K562 (cell line): ENCODE measurements at regions not wholly inside any gene's neighbourhood (a gene's known extent, or its start where the extent isn't known, plus 50 kb on each side); places are given as distances from the start of the nearest gene placed in this dataset.
A peak's percentile ranks its signal among the peaks of the same experiment; 100 is the strongest.

Experiments
- ATAC-seq: fragments of 200-7000 bp; cut with Tn5 transposase; 3 replicates; pipeline ENCODE4 v1.9.1; 2020; ENCODE audit warnings: moderate library complexity
- BruUV-seq: library from RNA; stranded (reverse); fragments of 400-500 nt; replicated peaks from 2 replicates; lab custom pipeline; 2021; lab: Mats Ljungman, UMichigan
- CTCF ChIA-PET: fragments of 300-600 bp; formaldehyde crosslinking; extraction: SDS; loops from one replicate; lab custom pipeline; 2021; ENCODE audit warnings: low intra/inter-chr PET ratio; lab: Yijun Ruan, JAX
- POLR2A ChIA-PET: fragments of 300-600, 350-650 bp; sonication (Branson Sonifier 250); formaldehyde crosslinking; extraction: SDS; loops from one replicate; lab custom pipeline; 2021; ENCODE audit warnings: antibody characterized with exemption, inconsistent platforms; lab: Yijun Ruan, JAX
- DNase-seq, 4 experiments: peaks; one replicate each; pipeline versions ENCODE4 v3.0.0 to v3.0.0-alpha.2; 2011 to 2018; ENCODE audit warnings: low spot score in 3 of 4, mixed read lengths in 3 of 4; ENCODE audit errors: extremely low read depth in 1 of 4
- FAIRE-seq: peaks from 2 replicates; lab custom pipeline; 2011; peaks lifted over from hg19 to GRCh38; lab: Jason Lieb, UNC
- H2AFZ ChIP-seq: 2 replicates; pipeline ENCODE4 v1.6.0; 2011; ENCODE audit warnings: low read depth, low read length, control low read depth, inconsistent platforms
- H3K27ac ChIP-seq: fragments of 200-600 bp; 3 replicates; pipeline ENCODE4 v1.8.0; 2011; ENCODE audit warnings: low read depth, mild to moderate bottlenecking, control low read depth, inconsistent platforms, low read length, moderate library complexity, mixed read lengths; ENCODE audit errors: extremely low read depth
- H3K27me3 ChIP-seq, 2 experiments: fragments of 300-600 bp in 1 of 2; 2 replicates in 1 of 2; 3 replicates in 1 of 2; pipeline versions ENCODE4 v1.6.0 to v1.8.0; 2011; ENCODE audit warnings: inconsistent platforms in 2 of 2, low read length in 2 of 2, mild to moderate bottlenecking in 1 of 2, mixed read lengths in 1 of 2, moderate library complexity in 1 of 2; ENCODE audit not compliant: control insufficient read depth in 2 of 2, insufficient read depth in 2 of 2
- H3K36me3 ChIP-seq: fragments of 300-600 bp; 3 replicates; pipeline ENCODE4 v1.8.0; 2011; ENCODE audit warnings: mild to moderate bottlenecking, low read length, inconsistent platforms; ENCODE audit not compliant: control insufficient read depth, insufficient read depth
- H3K4me1 ChIP-seq, 2 experiments: fragments of 200-600 bp in 1 of 2; replicated peaks in 1 of 2; 2 replicates in 1 of 2; 3 replicates in 1 of 2; pipeline versions ENCODE4 v1.5.1 to v1.8.0; 2011; ENCODE audit warnings: inconsistent platforms in 2 of 2, low read length in 2 of 2, mild to moderate bottlenecking in 1 of 2, mixed read lengths in 1 of 2, moderate library complexity in 1 of 2; ENCODE audit not compliant: control insufficient read depth in 2 of 2, insufficient read depth in 2 of 2
- H3K4me2 ChIP-seq: 2 replicates; pipeline ENCODE4 v1.6.1; 2011; ENCODE audit warnings: low read length, control low read depth, inconsistent platforms, mixed read lengths; ENCODE audit not compliant: insufficient read depth
- H3K4me3 ChIP-seq: fragments of 200-600 bp; sonication (generic), shearing (Covaris generic); 2 replicates; pipeline ENCODE4 v1.5.1; 2016; ENCODE audit warnings: control low read depth, inconsistent platforms
- H3K79me2 ChIP-seq: fragments of 200-600 bp; 3 replicates; pipeline ENCODE4 v1.8.0; 2011; ENCODE audit warnings: low read length, inconsistent platforms; ENCODE audit not compliant: control insufficient read depth, insufficient read depth
- H3K9ac ChIP-seq, 2 experiments: 2 replicates each; pipeline versions ENCODE4 v1.6.0 to v1.6.1; 2011; ENCODE audit warnings: low read depth in 2 of 2, low read length in 2 of 2, control low read depth in 1 of 2, inconsistent platforms in 1 of 2, mild to moderate bottlenecking in 1 of 2, mixed read lengths in 1 of 2; ENCODE audit not compliant: insufficient read depth in 1 of 2
- H3K9me1 ChIP-seq: one replicate; pipeline ENCODE4 v1.6.0; 2011; ENCODE audit warnings: inconsistent platforms, mild to moderate bottlenecking, low read length, moderate library complexity; ENCODE audit not compliant: control insufficient read depth, insufficient read depth
- H3K9me3 ChIP-seq: replicated peaks from 2 replicates; pipeline ENCODE4 v1.5.1; 2011; ENCODE audit warnings: low read depth, low read length, inconsistent platforms; ENCODE audit not compliant: control insufficient read depth, insufficient read depth
- H4K20me1 ChIP-seq: replicated peaks from 2 replicates; pipeline ENCODE4 v1.6.1; 2011; ENCODE audit warnings: low read length, inconsistent platforms, mixed read lengths; ENCODE audit not compliant: control insufficient read depth, insufficient read depth
- ASH1L ChIP-seq: fragments of 450-650 bp; IDR thresholded peaks from 2 replicates; pipeline ENCODE4 v1.6.1; 2018; ENCODE audit warnings: borderline replicate concordance, mild to moderate bottlenecking, low read depth; ENCODE audit not compliant: partially characterized antibody
- BMI1 ChIP-seq: fragments of 150-350 bp; IDR thresholded peaks from 2 replicates; pipeline ENCODE4 v1.6.1; 2014; ENCODE audit warnings: low read length
- CTBP1 ChIP-seq: fragments of 450-650 bp; IDR thresholded peaks from 2 replicates; pipeline ENCODE4 v1.6.1; 2016; ENCODE audit warnings: borderline replicate concordance
- EWSR1 ChIP-seq: fragments of 450-650 bp; IDR thresholded peaks from 2 replicates; pipeline ENCODE4 v1.6.1; 2018; ENCODE audit warnings: borderline replicate concordance, mild to moderate bottlenecking, low read depth, moderate library complexity; ENCODE audit not compliant: partially characterized antibody
- MEIS2 ChIP-seq: fragments of 450-650 bp; IDR thresholded peaks from 2 replicates; pipeline ENCODE4 v1.6.1; 2014; ENCODE audit warnings: mild to moderate bottlenecking; ENCODE audit not compliant: partially characterized antibody
- NFIC ChIP-seq: fragments of 450-650 bp; IDR thresholded peaks from 2 replicates; pipeline ENCODE4 v1.6.1; 2017; ENCODE audit warnings: mild to moderate bottlenecking, inconsistent platforms
- PKNOX1 ChIP-seq: fragments of 450-650 bp; IDR thresholded peaks from 2 replicates; pipeline ENCODE4 v1.6.1; 2016
- POLR2A ChIP-seq: fragments of 450-650 bp; conservative IDR thresholded peaks from 2 replicates; pipeline ENCODE4 v1.6.1; 2016
- RBM39 ChIP-seq: fragments of 200-400 bp; formaldehyde crosslinking; optimal IDR thresholded peaks from 2 replicates; pipeline ENCODE3; 2018; ENCODE audit warnings: low read depth, low read length
- RFX7 ChIP-seq: fragments of 250-450 bp; sonication (Bioruptor Pico); IDR thresholded peaks from 2 replicates; pipeline ENCODE4 v1.5.1; 2021; ENCODE audit warnings: mild to moderate bottlenecking
- RREB1 ChIP-seq: fragments of 250-450 bp; sonication (Bioruptor Pico); IDR thresholded peaks from 2 replicates; pipeline ENCODE4 v1.4.0; 2020
- SMARCE1 ChIP-seq: fragments of 450-650 bp; IDR thresholded peaks from 2 replicates; pipeline ENCODE4 v1.7.1; 2016; ENCODE audit warnings: mild to moderate bottlenecking
- TCF3 ChIP-seq: sonication (generic); formaldehyde crosslinking; IDR thresholded peaks from 2 replicates; pipeline ENCODE4 v1.4.0; 2020; ENCODE audit warnings: mild to moderate bottlenecking, missing genetic modification reagents
- TGIF2 ChIP-seq: sonication (generic); formaldehyde crosslinking; IDR thresholded peaks from 2 replicates; pipeline ENCODE4 v1.8.1; 2022; ENCODE audit warnings: mild to moderate bottlenecking, missing genetic modification reagents, moderate library complexity
- ZBED1 ChIP-seq: IDR thresholded peaks from 2 replicates; pipeline ENCODE4 v1.6.1; 2014
- ZFX ChIP-seq: sonication (generic); formaldehyde crosslinking; IDR thresholded peaks from 2 replicates; pipeline ENCODE4 v1.8.0; 2022; ENCODE audit warnings: mild to moderate bottlenecking, missing genetic modification reagents, moderate library complexity
- ZNF740 ChIP-seq, 3 experiments: fragments of 200-800 bp in 1 of 3; sonication (Bioruptor generic) in 1 of 3; sonication (generic) in 1 of 3; formaldehyde crosslinking in 1 of 3; IDR thresholded peaks; 2 replicates each; pipeline versions ENCODE4 v1.6.1 to v1.8.0; 2016 to 2022; ENCODE audit warnings: mild to moderate bottlenecking in 2 of 3, missing compliant biosample characterization in 2 of 3, missing genetic modification characterization in 2 of 3, missing genetic modification reagents in 1 of 3
- whole genome bisulfite sequencing: fragments of 100-300 bp; shearing (Covaris generic); methylation state at CpG from one replicate; pipeline ENCODE4 v1.1.6; 2016; ENCODE audit warnings: low coverage, mixed read lengths; ENCODE audit not compliant: insufficient coverage; ENCODE audit errors: missing lambda C conversion rate; 5-methylcytosine and 5-hydroxymethylcytosine counted together
- in situ Hi-C: fragments of 300-500 bp; cut with MboI; formaldehyde crosslinking; loops from 4 replicates; pipeline ENCODE4 v1.15.0; 2018; ENCODE audit warnings: inconsistent platforms, mixed read lengths
- intact Hi-C: fragments of 100-400 bp; cut with micrococcal nuclease; formaldehyde crosslinking; loops from 2 replicates; pipeline ENCODE4 v1.14.2; 2022

- FAIRE-seq (peak; percentile 94), ATAC-seq (peak; percentile 95), DNase-seq (peak in 2 of 4 experiments; percentile 27 to 78)
- Histone ChIP-seq H2AFZ (no peak overlapping the region), H3K79me2 (no peaks in the 10 kb centered on the region), H3K27ac (peak overlapping the region; percentile 80; the same call in 2 of the 3 replicates), H3K36me3 (no peaks in the 10 kb centered on the region), H3K4me2 (peak overlapping the region; percentile 42), H3K9ac (peak overlapping the region in 1 of 2 experiments; percentile 14; a peak in 1 of 4 replicates), H3K27me3 (no peaks in the 10 kb centered on the region), H3K9me3 (no peaks in the 10 kb centered on the region), H3K4me1 (peaks cover 0 to 24% of the 10 kb centered on the region in 2 experiments; a peak in 4 of 5 replicates), H3K9me1 (no peaks in the 10 kb centered on the region), H3K4me3 (no peak overlapping the region), H4K20me1 (no peaks in the 10 kb centered on the region)
- no TSS peak for BruUV-seq
- ChIA-PET CTCF (no interaction called here), POLR2A (interaction anchor here (1.0 to 1.9 kb wide), 3 partner anchors 9 to 33 kb away, joined by 3 to 9 read pairs (median 7); no protein-coding TSS in a partner anchor)
- 21% methylated on average over 4 of the region's 4 CpGs for WGBS
- TF ChIP-seq TGIF2 (CRISPR knock-in tag) (no peak), SMARCE1 (no peak), BMI1 (no peak), RBM39 (no peak), ZNF740 (CRISPR knock-in tag; IDR thresholded peaks at IDR 0.05) (no peak), ZNF740 (tag; IDR thresholded peaks at IDR 0.05) (no peak), NFIC (no peak), TCF3 (CRISPR knock-in tag) (no peak), EWSR1 (no peak), ASH1L (no peak), POLR2A (no peak), ZFX (CRISPR knock-in tag) (peak; percentile 4; the same call in 1 of the 2 replicates), MEIS2 (peak; percentile 30), PKNOX1 (peak; percentile 58), RREB1 (CRISPR knock-in tag) (no peak), CTBP1 (no peak), RFX7 (no peak), ZBED1 (no peak)
- intact Hi-C loops (loop anchor here (10.0 kb wide), 1 partner anchor 234 kb away; no protein-coding TSS in a partner anchor), in situ Hi-C loops (no loop called here)
These were observed 303.6 kb downstream of the KCNRG start for GRCh38 chr13:50318887-50319286.
